HCT116 (cell line): ENCODE measurements at regions not wholly inside any gene's neighbourhood (a gene's known extent, or its start where the extent isn't known, plus 50 kb on each side); places are given as distances from the start of the nearest gene placed in this dataset.

Source experiments
- ATAC-seq: fragments of 200-7000 bp; cut with Tn5 transposase; 2 replicates; pipeline ENCODE4 v1.9.1; 2020; ENCODE audit warnings: mild to moderate bottlenecking, moderate library complexity
- BruUV-seq: library from RNA; stranded (reverse); fragments of 400-500 nt; replicated peaks from 2 replicates; lab custom pipeline; 2021; lab: Mats Ljungman, UMichigan
- CTCF ChIA-PET: fragments of 300-600 bp; sonication (Branson Sonifier 250); formaldehyde crosslinking; loops from one replicate; lab custom pipeline; 2021; ENCODE audit warnings: antibody characterized with exemption; lab: Charles Lee
- POLR2A ChIA-PET: fragments of 300-600, 350-600 bp; sonication (Branson Sonifier 250); formaldehyde crosslinking; loops from one replicate; lab custom pipeline; 2021; ENCODE audit warnings: antibody characterized with exemption; lab: Charles Lee
- RAD21 ChIA-PET, 2 experiments: fragments of 300-600 bp; sonication (Branson Sonifier 250); formaldehyde crosslinking; loops; one replicate each; lab custom pipeline; 2023; ENCODE audit warnings: low total read pairs in 2 of 2; ENCODE audit not compliant: uncharacterized antibody in 2 of 2, unreplicated experiment in 2 of 2, low non-redundant PET in 1 of 2; lab: Charles Lee
- DNase-seq: peaks from one replicate; pipeline ENCODE4 v3.0.0-alpha.2; 2010; ENCODE audit warnings: low read depth, low spot score
- H2AFZ ChIP-seq: fragments of 200-600 bp; shearing (Covaris generic), sonication (generic); 2 replicates; pipeline ENCODE4 v1.6.1; 2017; ENCODE audit warnings: low read depth, mixed run types, mixed read lengths, antibody characterized with exemption, low read length; ENCODE audit not compliant: poor library complexity, severe bottlenecking
- H3K27ac ChIP-seq: 2 replicates; pipeline ENCODE4 v1.5.1; 2012; ENCODE audit warnings: low read depth, low read length
- H3K27me3 ChIP-seq: fragments of 200-600 bp; sonication (generic); 2 replicates; pipeline ENCODE4 v1.6.1; 2016; ENCODE audit warnings: mixed run types, low read length, mixed read lengths; ENCODE audit not compliant: insufficient read depth
- H3K36me3 ChIP-seq, 2 experiments: fragments of 200-500 bp in 1 of 2; fragments of 200-600 bp in 1 of 2; sonication (Bioruptor generic) in 1 of 2; sonication (generic) in 1 of 2; 2 replicates each; pipeline versions ENCODE4 v1.5.1 to v1.6.1; 2014 to 2016; ENCODE audit warnings: low read length in 2 of 2, inconsistent platforms in 1 of 2, mixed read lengths in 1 of 2, mixed run types in 1 of 2; ENCODE audit not compliant: insufficient read depth in 2 of 2, control insufficient read depth in 1 of 2
- H3K4me1 ChIP-seq, 2 experiments: fragments of 200-600 bp in 1 of 2; sonication (generic) in 1 of 2; 2 replicates each; pipeline versions ENCODE4 v1.5.1 to v1.6.1; 2012 to 2017; ENCODE audit warnings: low read length in 2 of 2, inconsistent platforms in 1 of 2, mild to moderate bottlenecking in 1 of 2, mixed read lengths in 1 of 2, mixed run types in 1 of 2, moderate library complexity in 1 of 2; ENCODE audit not compliant: insufficient read depth in 2 of 2, control insufficient read depth in 1 of 2
- H3K4me2 ChIP-seq: fragments of 200-600 bp; sonication (generic); 2 replicates; pipeline ENCODE4 v1.6.1; 2017; ENCODE audit warnings: mixed run types, low read length, mixed read lengths
- H3K4me3 ChIP-seq, 2 experiments: fragments of 200-600 bp in 1 of 2; sonication (generic) in 1 of 2; replicated peaks in 1 of 2; 2 replicates each; pipeline ENCODE4 v1.5.1; 2011 to 2016; ENCODE audit warnings: low read length in 2 of 2, control low read depth in 1 of 2, low read depth in 1 of 2, mild to moderate bottlenecking in 1 of 2, mixed read lengths in 1 of 2, mixed run types in 1 of 2
- H3K79me2 ChIP-seq: fragments of 200-600 bp; sonication (generic); 2 replicates; pipeline ENCODE4 v1.6.1; 2017; ENCODE audit warnings: mild to moderate bottlenecking, mixed run types, low read length, moderate library complexity, mixed read lengths; ENCODE audit not compliant: insufficient read depth
- H3K9ac ChIP-seq: fragments of 200-600 bp; sonication (generic); 2 replicates; pipeline ENCODE4 v1.6.1; 2016; ENCODE audit warnings: low read length, mixed read lengths
- H3K9me2 ChIP-seq: fragments of 200-600 bp; sonication (generic), shearing (Covaris generic); 2 replicates; pipeline ENCODE4 v1.6.1; 2017; ENCODE audit warnings: mixed run types, mild to moderate bottlenecking, moderate library complexity; ENCODE audit not compliant: insufficient read depth
- H3K9me3 ChIP-seq, 2 experiments: fragments of 200-500 bp in 1 of 2; fragments of 200-600 bp in 1 of 2; sonication (Bioruptor generic) in 1 of 2; sonication (generic) in 1 of 2; 2 replicates each; pipeline ENCODE4 v1.6.1; 2014 to 2017; ENCODE audit warnings: low read length in 2 of 2, mixed read lengths in 2 of 2, inconsistent platforms in 1 of 2, low read depth in 1 of 2, mild to moderate bottlenecking in 1 of 2, mixed run types in 1 of 2, moderate library complexity in 1 of 2; ENCODE audit not compliant: control insufficient read depth in 1 of 2, insufficient read depth in 1 of 2
- H4K20me1 ChIP-seq: fragments of 200-600 bp; sonication (generic), shearing (Covaris generic); 2 replicates; pipeline ENCODE4 v1.6.1; 2017; ENCODE audit warnings: mixed run types, mild to moderate bottlenecking, moderate library complexity; ENCODE audit not compliant: insufficient read depth
- EGR1 ChIP-seq: IDR thresholded peaks from 2 replicates; pipeline ENCODE4 v1.6.1; 2012; ENCODE audit warnings: low read depth
- EZH2 ChIP-seq: fragments of 200-600 bp; sonication (generic); IDR thresholded peaks from 2 replicates; pipeline ENCODE4 v1.6.1; 2017; ENCODE audit warnings: antibody characterized with exemption, mixed run types
- FOSL1 ChIP-seq: IDR thresholded peaks from 2 replicates; pipeline ENCODE4 v1.6.1; 2012; ENCODE audit warnings: low read depth
- JUND ChIP-seq: IDR thresholded peaks from 2 replicates; pipeline ENCODE4 v1.6.1; 2012
- POLR2AphosphoS5 ChIP-seq: IDR thresholded peaks from 2 replicates; pipeline ENCODE4 v1.6.1; 2011; ENCODE audit warnings: mild to moderate bottlenecking, low read depth, low read length, moderate library complexity
- SIN3A ChIP-seq: IDR thresholded peaks from 2 replicates; pipeline ENCODE4 v1.6.1; 2012; ENCODE audit warnings: low read depth
- SP1 ChIP-seq: IDR thresholded peaks from 2 replicates; pipeline ENCODE4 v1.6.1; 2012; ENCODE audit warnings: low read depth
- SRF ChIP-seq: IDR thresholded peaks from 2 replicates; pipeline ENCODE4 v1.6.1; 2012; ENCODE audit warnings: low read depth
- TCF7L2 ChIP-seq: IDR thresholded peaks from 2 replicates; pipeline ENCODE4 v1.7.0; 2011; ENCODE audit warnings: borderline replicate concordance, inconsistent platforms; ENCODE audit not compliant: insufficient read depth, insufficient read length; ENCODE audit errors: extremely low read depth
- YY1 ChIP-seq: IDR thresholded peaks from 2 replicates; pipeline ENCODE4 v1.6.1; 2011; ENCODE audit warnings: low read length, low read depth, moderate library complexity, mild to moderate bottlenecking; ENCODE audit not compliant: insufficient replicate concordance; ENCODE audit errors: extremely low read depth
- ZNF274 ChIP-seq: fragments of 200-500 bp; sonication (Bioruptor generic); IDR thresholded peaks from 2 replicates; pipeline ENCODE4 v1.6.1; 2014; ENCODE audit warnings: mild to moderate bottlenecking, low read depth, low read length, inconsistent platforms
- intact Hi-C: fragments of 100-400 bp; cut with micrococcal nuclease; formaldehyde crosslinking; loops from 2 replicates; pipeline ENCODE4 v1.10.0; 2022
- TF ChIP-seq, protein P1 (sequence below): IDR thresholded peaks from 2 replicates; pipeline ENCODE4 v1.6.1; 2012
- TF ChIP-seq, protein P2 (sequence below): IDR thresholded peaks from 2 replicates; pipeline ENCODE4 v1.6.1; 2011; ENCODE audit warnings: mild to moderate bottlenecking, low read length, moderate library complexity; ENCODE audit not compliant: insufficient replicate concordance; ENCODE audit errors: extremely low read depth
- TF ChIP-seq, protein P3 (sequence below): IDR thresholded peaks from 2 replicates; pipeline ENCODE4 v1.6.1; 2012; ENCODE audit warnings: low read depth
- TF ChIP-seq, protein P4 (sequence below), 3 experiments: fragments of 200-600 bp in 1 of 3; sonication (generic) in 1 of 3; IDR thresholded peaks in 2 of 3; conservative IDR thresholded peaks in 1 of 3; 2 replicates each; pipeline ENCODE4 v1.5.1; 2012 to 2017; ENCODE audit warnings: low read depth in 2 of 3, low read length in 2 of 3, antibody characterized with exemption in 1 of 3, borderline replicate concordance in 1 of 3, control low read depth in 1 of 3, mild to moderate bottlenecking in 1 of 3, mixed read lengths in 1 of 3, mixed run types in 1 of 3, moderate library complexity in 1 of 3; ENCODE audit not compliant: insufficient read depth in 1 of 3
- TF ChIP-seq, protein P5 (sequence below): IDR thresholded peaks from 2 replicates; pipeline ENCODE4 v1.6.1; 2012

DNA sequence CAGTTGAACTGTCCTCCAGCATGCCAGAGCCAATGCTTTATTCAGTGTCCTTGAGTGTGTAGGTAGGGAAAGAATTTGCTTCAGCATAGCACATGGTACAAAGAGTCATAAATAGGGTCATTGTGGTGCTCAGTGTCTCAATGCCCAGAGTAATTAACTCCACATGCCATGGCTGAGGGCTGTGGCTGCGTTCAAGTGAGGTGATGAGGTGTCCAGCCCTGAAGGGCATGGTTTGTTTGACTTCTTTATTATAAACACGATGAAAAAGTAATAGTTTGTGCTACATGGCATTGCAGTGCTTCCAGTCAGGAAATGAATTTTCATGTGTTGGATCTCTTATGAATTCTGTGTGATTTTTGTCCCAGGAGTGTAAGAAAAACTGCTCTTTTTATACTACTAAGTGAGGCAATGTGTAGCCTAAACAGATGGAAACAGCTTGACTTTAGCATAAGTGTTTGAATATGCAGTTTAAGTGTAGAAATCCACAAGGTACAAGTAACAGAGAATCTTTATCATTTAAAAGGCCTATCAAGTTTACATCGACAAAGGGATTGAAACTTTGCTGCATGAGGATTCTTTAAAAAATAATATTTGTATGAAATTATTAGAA is 507.9 kb upstream of the CDH2 start:
- ChIA-PET CTCF (no interaction called here), POLR2A (no interaction called here), RAD21 (no interaction called here)
- Histone ChIP-seq H3K9me2 (no peaks in the 10 kb centered on the region), H3K4me1 (no peaks in the 10 kb centered on the region), H3K4me3 (no peak overlapping the region), H3K9ac (no peak overlapping the region), H3K79me2 (no peaks in the 10 kb centered on the region), H3K27me3 (no peaks in the 10 kb centered on the region), H3K4me2 (no peak overlapping the region), H2AFZ (no peak overlapping the region), H3K36me3 (no peaks in the 10 kb centered on the region), H3K27ac (no peak overlapping the region), H3K9me3 (no peaks in the 10 kb centered on the region; a peak in 1 of 4 replicates), H4K20me1 (no peaks in the 10 kb centered on the region)
- TF ChIP-seq, protein P1, sequence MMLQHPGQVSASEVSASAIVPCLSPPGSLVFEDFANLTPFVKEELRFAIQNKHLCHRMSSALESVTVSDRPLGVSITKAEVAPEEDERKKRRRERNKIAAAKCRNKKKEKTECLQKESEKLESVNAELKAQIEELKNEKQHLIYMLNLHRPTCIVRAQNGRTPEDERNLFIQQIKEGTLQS = no peak
- TF ChIP-seq POLR2AphosphoS5 = no peak
- no peak for TF ChIP-seq SIN3A
- TF ChIP-seq, protein P2, sequence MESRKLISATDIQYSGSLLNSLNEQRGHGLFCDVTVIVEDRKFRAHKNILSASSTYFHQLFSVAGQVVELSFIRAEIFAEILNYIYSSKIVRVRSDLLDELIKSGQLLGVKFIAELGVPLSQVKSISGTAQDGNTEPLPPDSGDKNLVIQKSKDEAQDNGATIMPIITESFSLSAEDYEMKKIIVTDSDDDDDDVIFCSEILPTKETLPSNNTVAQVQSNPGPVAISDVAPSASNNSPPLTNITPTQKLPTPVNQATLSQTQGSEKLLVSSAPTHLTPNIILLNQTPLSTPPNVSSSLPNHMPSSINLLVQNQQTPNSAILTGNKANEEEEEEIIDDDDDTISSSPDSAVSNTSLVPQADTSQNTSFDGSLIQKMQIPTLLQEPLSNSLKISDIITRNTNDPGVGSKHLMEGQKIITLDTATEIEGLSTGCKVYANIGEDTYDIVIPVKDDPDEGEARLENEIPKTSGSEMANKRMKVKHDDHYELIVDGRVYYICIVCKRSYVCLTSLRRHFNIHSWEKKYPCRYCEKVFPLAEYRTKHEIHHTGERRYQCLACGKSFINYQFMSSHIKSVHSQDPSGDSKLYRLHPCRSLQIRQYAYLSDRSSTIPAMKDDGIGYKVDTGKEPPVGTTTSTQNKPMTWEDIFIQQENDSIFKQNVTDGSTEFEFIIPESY = no peak
- no peak for TF ChIP-seq EGR1
- no peak for TF ChIP-seq ZNF274
- TF ChIP-seq YY1 = no peak
- TF ChIP-seq, protein P3, sequence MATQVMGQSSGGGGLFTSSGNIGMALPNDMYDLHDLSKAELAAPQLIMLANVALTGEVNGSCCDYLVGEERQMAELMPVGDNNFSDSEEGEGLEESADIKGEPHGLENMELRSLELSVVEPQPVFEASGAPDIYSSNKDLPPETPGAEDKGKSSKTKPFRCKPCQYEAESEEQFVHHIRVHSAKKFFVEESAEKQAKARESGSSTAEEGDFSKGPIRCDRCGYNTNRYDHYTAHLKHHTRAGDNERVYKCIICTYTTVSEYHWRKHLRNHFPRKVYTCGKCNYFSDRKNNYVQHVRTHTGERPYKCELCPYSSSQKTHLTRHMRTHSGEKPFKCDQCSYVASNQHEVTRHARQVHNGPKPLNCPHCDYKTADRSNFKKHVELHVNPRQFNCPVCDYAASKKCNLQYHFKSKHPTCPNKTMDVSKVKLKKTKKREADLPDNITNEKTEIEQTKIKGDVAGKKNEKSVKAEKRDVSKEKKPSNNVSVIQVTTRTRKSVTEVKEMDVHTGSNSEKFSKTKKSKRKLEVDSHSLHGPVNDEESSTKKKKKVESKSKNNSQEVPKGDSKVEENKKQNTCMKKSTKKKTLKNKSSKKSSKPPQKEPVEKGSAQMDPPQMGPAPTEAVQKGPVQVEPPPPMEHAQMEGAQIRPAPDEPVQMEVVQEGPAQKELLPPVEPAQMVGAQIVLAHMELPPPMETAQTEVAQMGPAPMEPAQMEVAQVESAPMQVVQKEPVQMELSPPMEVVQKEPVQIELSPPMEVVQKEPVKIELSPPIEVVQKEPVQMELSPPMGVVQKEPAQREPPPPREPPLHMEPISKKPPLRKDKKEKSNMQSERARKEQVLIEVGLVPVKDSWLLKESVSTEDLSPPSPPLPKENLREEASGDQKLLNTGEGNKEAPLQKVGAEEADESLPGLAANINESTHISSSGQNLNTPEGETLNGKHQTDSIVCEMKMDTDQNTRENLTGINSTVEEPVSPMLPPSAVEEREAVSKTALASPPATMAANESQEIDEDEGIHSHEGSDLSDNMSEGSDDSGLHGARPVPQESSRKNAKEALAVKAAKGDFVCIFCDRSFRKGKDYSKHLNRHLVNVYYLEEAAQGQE = no peak
- TF ChIP-seq, protein P4, sequence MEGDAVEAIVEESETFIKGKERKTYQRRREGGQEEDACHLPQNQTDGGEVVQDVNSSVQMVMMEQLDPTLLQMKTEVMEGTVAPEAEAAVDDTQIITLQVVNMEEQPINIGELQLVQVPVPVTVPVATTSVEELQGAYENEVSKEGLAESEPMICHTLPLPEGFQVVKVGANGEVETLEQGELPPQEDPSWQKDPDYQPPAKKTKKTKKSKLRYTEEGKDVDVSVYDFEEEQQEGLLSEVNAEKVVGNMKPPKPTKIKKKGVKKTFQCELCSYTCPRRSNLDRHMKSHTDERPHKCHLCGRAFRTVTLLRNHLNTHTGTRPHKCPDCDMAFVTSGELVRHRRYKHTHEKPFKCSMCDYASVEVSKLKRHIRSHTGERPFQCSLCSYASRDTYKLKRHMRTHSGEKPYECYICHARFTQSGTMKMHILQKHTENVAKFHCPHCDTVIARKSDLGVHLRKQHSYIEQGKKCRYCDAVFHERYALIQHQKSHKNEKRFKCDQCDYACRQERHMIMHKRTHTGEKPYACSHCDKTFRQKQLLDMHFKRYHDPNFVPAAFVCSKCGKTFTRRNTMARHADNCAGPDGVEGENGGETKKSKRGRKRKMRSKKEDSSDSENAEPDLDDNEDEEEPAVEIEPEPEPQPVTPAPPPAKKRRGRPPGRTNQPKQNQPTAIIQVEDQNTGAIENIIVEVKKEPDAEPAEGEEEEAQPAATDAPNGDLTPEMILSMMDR (IDR thresholded peaks at IDR 0.05 in 2 of 3, conservative IDR thresholded peaks at IDR 0.05 in 1 of 3; ENCODE audit: borderline replicate concordance in 1 of 3, insufficient read depth in 1 of 3, low read depth in 2 of 3, low read length in 2 of 3) = no peak
- no peak for TF ChIP-seq JUND
- no peak for TF ChIP-seq FOSL1
- TF ChIP-seq EZH2 = no peak
- TF ChIP-seq SP1 = no peak
- TF ChIP-seq, protein P5, sequence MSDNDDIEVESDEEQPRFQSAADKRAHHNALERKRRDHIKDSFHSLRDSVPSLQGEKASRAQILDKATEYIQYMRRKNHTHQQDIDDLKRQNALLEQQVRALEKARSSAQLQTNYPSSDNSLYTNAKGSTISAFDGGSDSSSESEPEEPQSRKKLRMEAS = no peak
- no peak for TF ChIP-seq SRF
- no peak for TF ChIP-seq TCF7L2
- intact Hi-C loops = no loop called here
- DNase-seq = no peak
- BruUV-seq = no TSS peak
- ATAC-seq = no peak
